SK-N-MC (cell line): ENCODE measurements at regions not wholly inside any gene's neighbourhood (a gene's known extent, or its start where the extent isn't known, plus 50 kb on each side); places are given as distances from the start of the nearest gene placed in this dataset.

Experiments
- EZH2 ChIP-seq: fragments of 200-600 bp; sonication (generic); IDR thresholded peaks from one replicate; pipeline ENCODE4 v1.6.1; 2017; ENCODE audit warnings: antibody characterized with exemption
- POLR2AphosphoS5 ChIP-seq: IDR thresholded peaks from 2 replicates; pipeline ENCODE4 v1.6.1; 2012; ENCODE audit warnings: mild to moderate bottlenecking, low read depth, low read length, borderline replicate concordance

- TF ChIP-seq EZH2 (no peak), POLR2AphosphoS5 (no peak)
Observed at GRCh38 chr3:86661817-86662216, 329.1 kb downstream of the VGLL3 start.
